HL-60 (cell line): ENCODE measurements at regions not wholly inside any gene's neighbourhood (a gene's known extent, or its start where the extent isn't known, plus 50 kb on each side); places are given as distances from the start of the nearest gene placed in this dataset.

Experiments
- DNase-seq, 2 experiments: peaks; one replicate each; pipeline ENCODE4 v3.0.0-alpha.2; 2010 to 2020; ENCODE audit warnings: low read depth in 1 of 2, low spot score in 1 of 2
- H3K27ac ChIP-seq: fragments of 250-450 bp; sonication (Bioruptor Pico); replicated peaks from 2 replicates; pipeline ENCODE4 v1.5.1; 2020; ENCODE audit warnings: mild to moderate bottlenecking, moderate library complexity
- H3K27me3 ChIP-seq: fragments of 250-450 bp; sonication (Bioruptor Pico); 2 replicates; pipeline ENCODE4 v1.5.1; 2021; ENCODE audit warnings: mild to moderate bottlenecking, moderate library complexity; ENCODE audit not compliant: insufficient read depth, poor library complexity, severe bottlenecking
- H3K4me3 ChIP-seq: replicated peaks from 2 replicates; pipeline ENCODE4 v1.5.1; 2011; ENCODE audit warnings: mild to moderate bottlenecking, control low read depth, low read length; ENCODE audit not compliant: insufficient read depth
- CTCF ChIP-seq: IDR thresholded peaks from one replicate; pipeline ENCODE4 v1.5.1; 2011; ENCODE audit warnings: low read length, control low read depth, inconsistent platforms; ENCODE audit not compliant: insufficient read depth
- GABPA ChIP-seq: IDR thresholded peaks from 2 replicates; pipeline ENCODE4 v1.6.1; 2012; ENCODE audit warnings: low read depth
- POLR2AphosphoS5 ChIP-seq: IDR thresholded peaks from 2 replicates; pipeline ENCODE4 v1.6.1; 2012; ENCODE audit warnings: low read depth
- REST ChIP-seq: IDR thresholded peaks from 2 replicates; pipeline ENCODE4 v1.6.1; 2012; ENCODE audit warnings: low read depth; ENCODE audit not compliant: insufficient replicate concordance
- SPI1 ChIP-seq: IDR thresholded peaks from 2 replicates; pipeline ENCODE4 v1.6.1; 2012; ENCODE audit warnings: low read depth, mild to moderate bottlenecking, borderline replicate concordance

GRCh38 chr20:24879875-24880274, 69.2 kb upstream of the CST7 start:
- TF ChIP-seq POLR2AphosphoS5 (no peak), GABPA (no peak)
- DNase-seq, result no peak
- Histone ChIP-seq H3K27ac (no peak overlapping the region), H3K4me3 (no peak overlapping the region), H3K27me3 (no peaks in the 10 kb centered on the region)

GRCh38 chr20:24880356-24880755, 68.7 kb upstream of the CST7 start:
- no peak for DNase-seq
- no peak overlapping the region for H3K27ac ChIP-seq
- TF ChIP-seq CTCF (no peak), POLR2AphosphoS5 (no peak), SPI1 (no peak), REST (no peak), GABPA (no peak)

GRCh38 chr20:24890286-24890685, 58.8 kb upstream of the CST7 start:
- H3K4me3 ChIP-seq, result no peak overlapping the region
- H3K27me3 ChIP-seq, result no peaks in the 10 kb centered on the region
- no peak overlapping the region for H3K27ac ChIP-seq
- DNase-seq, result no peak
- TF ChIP-seq SPI1 (no peak), POLR2AphosphoS5 (no peak)

More at GRCh38 chr20:24880356-24880755, 68.7 kb upstream of the CST7 start:
- Histone ChIP-seq H3K27me3 (no peaks in the 10 kb centered on the region), H3K4me3 (no peak overlapping the region)

- H3K27ac ChIP-seq, result no peak overlapping the region
- H3K4me3 ChIP-seq, result no peak overlapping the region
- H3K27me3 ChIP-seq, result no peaks in the 10 kb centered on the region
- TF ChIP-seq SPI1, result no peak
- no peak for TF ChIP-seq REST
- TF ChIP-seq GABPA, result no peak
- TF ChIP-seq CTCF, result no peak
- no peak for DNase-seq
Measured at GRCh38 chr20:24891546-24892393, 57.3 kb upstream of the CST7 start.
